HG03342 (cell line): ENCODE measurements at regions not wholly inside any gene's neighbourhood (a gene's known extent, or its start where the extent isn't known, plus 50 kb on each side); places are given as distances from the start of the nearest gene placed in this dataset.
"Not testable (repeated sequence)": the region's sequence is repeated elsewhere in the genome, so short reads cannot be mapped to it uniquely, and the experiment has no call there.

Source experiments
- ATAC-seq: cut with Tn5 transposase; IDR thresholded peaks from one replicate; pipeline ENCODE4 v1.9.1; 2021; ENCODE audit warnings: mild to moderate bottlenecking, moderate library complexity; ENCODE audit not compliant: unreplicated experiment

GRCh38 chr5:50583621-50584020, 82.8 kb upstream of the PARP8 start:
- no peak for ATAC-seq

DNA sequence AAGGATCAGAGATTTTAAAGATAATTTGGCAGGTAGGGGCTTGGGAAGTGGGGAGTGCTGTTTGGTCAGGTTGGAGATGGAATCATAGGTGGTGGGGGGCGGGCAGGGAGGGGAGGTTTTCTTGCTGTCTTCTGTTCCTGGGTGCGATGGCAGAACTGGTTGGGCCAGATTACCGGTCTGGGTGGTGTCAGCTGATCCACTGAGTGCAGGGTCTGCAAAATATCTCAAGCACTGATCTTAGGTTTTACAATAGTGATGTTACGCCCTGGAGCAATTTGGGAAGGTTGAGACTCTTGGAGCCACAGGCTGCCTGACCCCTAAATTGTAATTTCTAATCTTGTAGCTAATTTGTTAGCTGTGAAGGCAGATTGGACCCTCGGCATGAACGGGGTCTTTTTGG, 78.0 kb upstream of the PARP8 start:
- ATAC-seq: not testable (repeated sequence)

DNA sequence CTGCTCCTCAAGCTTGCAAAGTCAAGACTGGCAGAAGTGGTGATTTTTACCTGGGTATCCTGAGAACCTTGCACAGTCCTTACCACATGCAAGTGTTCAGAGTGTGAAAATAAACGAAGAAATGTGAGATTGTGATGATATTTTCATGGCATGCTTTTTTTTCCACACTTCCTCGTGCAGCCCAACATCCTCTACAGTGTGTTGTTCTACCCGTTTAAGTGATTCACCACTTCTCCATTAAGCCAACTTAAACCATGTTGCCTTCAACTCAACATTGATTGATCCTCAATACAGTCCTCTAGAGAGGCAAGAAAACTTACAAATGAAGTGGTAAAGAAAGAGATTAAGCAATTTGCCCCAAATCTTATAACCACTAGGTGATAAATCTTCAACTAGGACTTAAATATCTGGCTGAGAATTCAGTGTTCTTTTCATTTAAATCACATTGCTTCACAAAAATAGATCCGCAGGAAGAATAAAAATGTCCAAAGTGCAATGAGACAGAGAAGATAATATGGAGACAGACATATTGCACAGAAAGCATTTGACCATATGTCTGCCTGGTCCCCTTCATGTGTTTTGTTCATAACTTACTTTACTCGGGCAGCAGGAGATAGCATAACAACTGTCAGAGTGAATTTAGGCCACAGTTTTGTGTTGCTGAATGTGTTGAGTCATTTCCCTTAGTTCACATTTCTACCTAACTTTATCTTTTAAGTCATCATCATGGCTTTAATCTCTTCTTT, 75.8 kb upstream of the PARP8 start:
- ATAC-seq: not testable (repeated sequence)

GRCh38 chr5:50591338-50591737, 75.1 kb upstream of the PARP8 start:
- ATAC-seq: not testable (repeated sequence)

- ATAC-seq: no peak
These were observed 72.8 kb upstream of the PARP8 start for GRCh38 chr5:50593681-50594080.

- no peak for ATAC-seq
These were observed 71.2 kb upstream of the PARP8 start for GRCh38 chr5:50595199-50595598.

- ATAC-seq: not testable (repeated sequence)
These were observed 64.9 kb upstream of the PARP8 start for GRCh38 chr5:50601576-50601975.

DNA sequence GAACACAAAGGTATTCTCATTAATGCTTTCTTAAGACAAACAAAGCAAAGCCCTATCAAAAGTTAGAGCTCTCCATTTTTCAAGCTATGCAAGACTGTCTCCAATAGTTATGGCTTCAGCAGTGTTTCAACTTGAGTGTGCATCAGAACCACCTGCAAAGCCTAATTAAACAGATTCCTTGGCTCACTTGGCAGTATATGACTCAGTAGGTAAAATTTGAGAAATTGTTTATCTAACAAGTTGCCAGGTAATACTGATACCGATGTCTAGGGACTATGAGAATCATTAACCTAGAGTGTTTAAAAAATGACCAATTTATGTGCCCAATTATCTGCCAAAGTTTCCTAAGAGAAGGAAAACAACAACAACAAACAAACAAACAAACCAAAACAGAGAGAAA, 60.3 kb upstream of the PARP8 start:
- no peak for ATAC-seq

DNA sequence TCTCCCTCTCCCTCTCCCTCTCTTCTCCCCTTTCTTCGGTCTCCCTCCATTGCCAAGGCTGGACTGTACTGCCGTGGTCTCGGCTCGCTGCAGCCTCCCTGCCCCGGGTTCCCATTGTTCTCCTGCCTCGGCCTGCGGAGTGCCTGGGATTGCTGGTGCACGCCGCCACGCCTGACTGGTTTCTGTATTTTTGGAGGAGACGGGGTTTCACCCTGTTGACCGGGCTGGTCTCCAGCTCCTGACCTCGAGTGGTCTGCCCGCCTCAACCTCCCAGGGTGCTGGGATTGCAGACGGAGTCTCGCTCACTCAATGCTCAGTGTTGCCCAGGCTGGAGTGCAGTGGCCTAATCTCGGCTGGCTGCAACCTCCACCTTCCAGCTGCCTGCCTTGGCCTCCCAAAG, 59.0 kb upstream of the PARP8 start:
- not testable (repeated sequence) for ATAC-seq

DNA sequence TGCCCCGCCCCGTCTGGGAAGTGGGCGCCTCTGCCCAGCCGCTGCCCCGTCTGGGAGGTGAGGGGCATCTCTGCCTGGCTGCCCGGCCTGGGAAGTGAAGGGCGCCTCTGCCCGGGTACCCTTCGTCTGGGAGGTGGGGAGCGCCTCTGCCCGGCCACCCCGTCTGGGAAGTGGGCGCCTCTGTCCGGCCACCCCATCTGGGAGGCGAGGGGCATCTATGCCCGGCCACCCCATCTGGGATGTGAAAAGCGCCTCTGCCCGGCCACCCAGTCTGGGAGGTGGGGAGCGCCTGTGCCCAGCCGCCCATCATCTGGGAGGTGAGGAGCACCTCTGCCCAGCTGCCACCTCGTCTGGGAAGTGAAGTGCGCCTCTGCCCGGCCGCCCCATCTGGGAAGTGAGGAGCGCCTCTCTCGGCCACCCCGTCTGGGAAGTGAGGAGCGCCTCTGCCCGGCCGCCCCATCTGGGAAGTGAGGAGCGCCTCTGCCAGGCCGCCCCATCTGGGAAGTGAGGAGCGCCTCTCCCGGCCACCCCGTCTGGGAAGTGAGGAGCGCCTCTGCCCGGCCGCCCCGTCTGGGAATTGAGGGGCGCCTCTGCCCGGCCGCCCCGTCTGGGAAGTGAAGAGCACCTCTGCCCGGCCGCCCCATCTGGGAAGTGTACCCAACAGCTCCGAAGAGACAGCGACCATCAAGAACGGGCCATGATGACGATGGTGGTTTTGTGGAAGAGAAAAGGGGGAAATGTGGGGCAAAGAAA, 58.3 kb upstream of the PARP8 start:
- ATAC-seq: not testable (repeated sequence)

- ATAC-seq: not testable (repeated sequence)
These were observed 53.4 kb upstream of the PARP8 start for GRCh38 chr5:50613057-50613456.
